ENCODE measurements at regions not wholly inside any gene's neighbourhood (a gene's known extent, or its start where the extent isn't known, plus 50 kb on each side); places are given as distances from the start of the nearest gene placed in this dataset.
A peak's percentile ranks its signal among the peaks of the same experiment; 100 is the strongest.
"Not testable (repeated sequence)": the region's sequence is repeated elsewhere in the genome, so short reads cannot be mapped to it uniquely, and the experiment has no call there.

- DNase-seq = not testable (repeated sequence)
These were observed 132.6 kb downstream of the FAM72C start for GRCh38 chr1:143839182-143839581.

DNA sequence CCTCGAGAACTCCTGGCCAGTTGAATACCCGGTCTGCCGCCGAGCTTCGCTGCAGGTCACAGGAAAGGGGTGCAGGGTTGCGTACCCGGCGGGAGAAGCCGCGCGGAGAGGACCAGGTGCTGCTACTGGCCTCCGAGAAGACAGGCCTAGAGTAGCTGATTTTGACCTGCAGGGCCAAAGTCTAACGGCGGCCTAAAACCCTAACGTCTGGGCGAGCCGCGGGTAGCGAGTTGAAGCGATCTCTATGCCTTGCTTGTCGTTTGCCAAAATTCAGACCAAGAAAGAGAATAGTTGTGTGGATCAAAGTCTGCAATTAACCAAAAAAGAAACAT is 133.2 kb downstream of the FAM72C start:
- DNase-seq = not testable (repeated sequence)

GRCh38 chr1:143837924-143838597 is 133.7 kb downstream of the FAM72C start:
- not testable (repeated sequence) for DNase-seq

DNA sequence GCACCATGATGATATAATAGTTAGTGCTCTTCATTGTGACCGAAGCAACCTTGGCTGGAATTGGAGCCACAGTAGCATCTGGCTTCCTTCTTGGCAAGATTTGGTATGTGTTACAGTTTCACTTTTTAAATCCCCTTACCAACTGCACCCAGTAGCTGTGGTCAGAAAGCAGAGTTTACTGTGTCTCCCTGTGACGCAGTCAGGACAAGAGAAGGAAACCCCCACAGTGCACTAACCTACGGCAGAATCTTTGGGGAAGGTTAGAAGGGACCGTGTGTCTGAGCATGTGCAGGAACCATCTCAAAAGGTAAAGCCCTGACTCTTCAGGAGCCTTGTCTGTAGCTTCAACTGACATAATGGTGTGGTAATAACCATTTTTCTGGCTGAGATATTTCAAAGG is 138.4 kb downstream of the FAM72C start:
- DNase-seq = not testable (repeated sequence)

GRCh38 chr1:143832379-143832716 is 139.4 kb downstream of the FAM72C start:
- DNase-seq = not testable (repeated sequence)

DNA sequence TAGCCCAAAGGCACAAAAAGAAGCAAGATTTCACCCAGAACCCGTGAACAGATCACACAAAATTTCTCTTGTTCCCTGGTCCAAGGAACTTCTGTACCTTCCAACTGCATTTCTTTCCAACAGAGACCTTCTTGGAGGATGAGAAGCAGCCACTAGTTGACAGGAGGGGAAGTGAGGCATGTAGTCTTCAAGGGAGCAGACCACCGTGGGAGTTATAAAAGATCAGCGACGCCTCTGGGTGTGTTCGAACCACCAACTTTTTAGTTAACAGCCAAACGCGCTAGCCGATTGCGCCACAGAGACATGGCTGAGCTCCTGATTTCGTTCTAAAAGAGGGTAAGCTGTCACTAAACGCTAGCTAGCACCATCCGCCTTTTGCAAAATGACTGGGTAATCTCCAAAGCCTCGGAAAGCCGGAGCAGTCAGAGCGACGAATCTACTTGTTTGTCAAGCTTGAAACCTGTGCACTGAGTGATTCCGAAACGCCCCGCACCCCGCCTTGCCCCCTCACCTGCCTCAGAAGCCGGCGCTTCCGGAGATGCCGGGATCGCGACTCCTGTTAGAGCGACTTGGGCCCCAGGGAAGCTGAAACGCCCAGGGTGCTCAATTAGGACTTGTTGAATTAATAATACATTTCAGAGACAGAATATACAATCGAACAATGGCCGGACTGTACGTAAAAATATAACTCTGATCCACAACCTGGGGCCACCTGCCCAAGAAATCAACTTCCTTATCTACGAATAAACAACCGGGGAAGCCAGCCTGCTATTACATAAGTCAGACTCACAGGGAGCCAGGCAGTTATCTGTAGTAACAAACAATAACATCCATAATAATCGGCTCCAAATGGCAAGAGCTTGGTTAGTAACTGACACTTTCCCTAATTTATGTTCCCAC is 140.1 kb downstream of the FAM72C start:
- DNase-seq = not testable (repeated sequence)

DNA sequence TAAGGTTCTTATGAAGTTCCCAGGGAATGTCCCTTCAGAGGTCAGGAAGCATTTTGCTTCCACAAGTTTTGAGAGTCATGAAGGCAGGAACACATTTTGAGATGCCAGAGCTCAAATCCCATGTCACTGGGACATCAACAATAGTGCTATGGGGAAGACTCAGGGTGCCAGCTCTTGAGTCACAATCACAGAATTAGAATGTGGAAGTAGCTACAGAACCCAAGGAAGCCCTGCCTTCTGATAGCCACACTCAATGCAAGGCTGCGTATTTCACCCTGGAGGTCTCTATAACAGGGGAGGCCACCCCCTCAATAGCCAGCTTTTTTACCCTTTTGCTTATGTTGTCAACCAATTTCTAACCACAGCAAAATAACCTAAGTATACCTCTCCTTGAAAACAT is 145.6 kb downstream of the FAM72C start:
- not testable (repeated sequence) for DNase-seq

DNA sequence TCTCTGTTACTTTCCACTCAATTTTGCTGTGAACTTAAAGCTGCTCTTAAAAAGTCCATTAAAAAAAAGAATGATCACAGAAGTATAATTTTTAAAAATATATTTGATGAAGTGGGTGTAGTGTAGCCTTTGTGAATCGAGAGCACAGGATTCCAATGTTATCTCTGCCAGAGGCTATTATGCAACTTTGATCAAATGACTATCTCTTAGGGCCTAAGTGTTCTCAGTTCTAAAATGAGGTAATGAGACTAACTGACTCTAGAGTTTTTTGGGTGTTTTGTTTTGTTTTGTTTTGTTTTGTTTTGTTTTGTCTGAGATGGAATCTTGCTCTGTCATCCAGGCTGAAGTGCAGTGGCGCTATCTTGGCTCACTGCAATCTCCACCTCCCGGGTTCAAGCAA is 147.5 kb downstream of the FAM72C start:
- not testable (repeated sequence) for DNase-seq

DNA sequence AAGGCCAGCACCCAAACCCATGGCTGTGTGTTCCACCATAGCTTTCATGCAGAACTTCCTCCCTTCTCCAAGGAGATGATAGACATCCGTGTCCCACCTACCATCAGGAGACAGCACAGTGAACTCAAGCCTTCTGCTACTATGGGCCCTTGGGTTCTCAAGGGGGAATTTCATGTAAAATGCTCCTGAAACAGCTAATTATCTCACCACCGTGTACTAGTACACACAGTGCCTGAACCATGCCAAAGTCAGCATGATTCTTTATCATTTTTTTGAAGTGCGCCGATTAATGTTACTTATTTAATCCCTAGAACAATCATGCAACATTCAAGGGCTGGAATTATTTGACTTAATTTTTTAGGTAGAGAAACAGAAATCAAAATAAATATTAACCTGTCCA is 151.7 kb downstream of the FAM72C start:
- not testable (repeated sequence) for DNase-seq

GRCh38 chr1:143816369-143816768 is 155.4 kb downstream of the FAM72C start:
- not testable (repeated sequence) for DNase-seq

DNA sequence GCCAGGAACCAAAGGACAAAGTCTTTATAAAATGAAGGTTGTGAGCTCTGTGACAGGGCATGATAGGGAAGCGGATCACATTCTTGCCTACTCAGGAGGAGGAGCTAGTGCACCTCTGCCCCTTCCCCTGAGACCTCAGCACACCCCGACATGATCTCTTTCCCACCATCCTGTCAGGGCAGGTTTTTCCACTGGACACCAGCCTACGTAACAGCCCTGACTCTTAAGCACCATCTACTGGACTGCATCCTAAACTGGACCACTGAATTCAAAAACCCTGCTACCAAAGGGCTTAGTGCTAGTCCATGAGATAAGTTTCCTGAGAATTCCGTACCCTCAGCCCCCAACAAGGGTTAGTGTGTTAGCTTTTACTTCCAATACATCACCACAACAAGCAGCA is 166.4 kb downstream of the FAM72C start:
- not testable (repeated sequence) for DNase-seq

GRCh38 chr1:143804707-143805356 is 167.0 kb downstream of the FAM72C start:
- not testable (repeated sequence) for DNase-seq

- peak; percentile 69 for DNase-seq
These were observed 167.8 kb downstream of the FAM72C start for GRCh38 chr1:143803927-143804411.

- DNase-seq = not testable (repeated sequence)
These were observed 168.7 kb downstream of the FAM72C start for GRCh38 chr1:143803095-143803494.

- not testable (repeated sequence) for DNase-seq
These were observed 172.1 kb downstream of the FAM72C start for GRCh38 chr1:143799568-143800187.

- DNase-seq = not testable (repeated sequence)
These were observed 175.4 kb downstream of the FAM72C start for GRCh38 chr1:143796369-143796768.

DNA sequence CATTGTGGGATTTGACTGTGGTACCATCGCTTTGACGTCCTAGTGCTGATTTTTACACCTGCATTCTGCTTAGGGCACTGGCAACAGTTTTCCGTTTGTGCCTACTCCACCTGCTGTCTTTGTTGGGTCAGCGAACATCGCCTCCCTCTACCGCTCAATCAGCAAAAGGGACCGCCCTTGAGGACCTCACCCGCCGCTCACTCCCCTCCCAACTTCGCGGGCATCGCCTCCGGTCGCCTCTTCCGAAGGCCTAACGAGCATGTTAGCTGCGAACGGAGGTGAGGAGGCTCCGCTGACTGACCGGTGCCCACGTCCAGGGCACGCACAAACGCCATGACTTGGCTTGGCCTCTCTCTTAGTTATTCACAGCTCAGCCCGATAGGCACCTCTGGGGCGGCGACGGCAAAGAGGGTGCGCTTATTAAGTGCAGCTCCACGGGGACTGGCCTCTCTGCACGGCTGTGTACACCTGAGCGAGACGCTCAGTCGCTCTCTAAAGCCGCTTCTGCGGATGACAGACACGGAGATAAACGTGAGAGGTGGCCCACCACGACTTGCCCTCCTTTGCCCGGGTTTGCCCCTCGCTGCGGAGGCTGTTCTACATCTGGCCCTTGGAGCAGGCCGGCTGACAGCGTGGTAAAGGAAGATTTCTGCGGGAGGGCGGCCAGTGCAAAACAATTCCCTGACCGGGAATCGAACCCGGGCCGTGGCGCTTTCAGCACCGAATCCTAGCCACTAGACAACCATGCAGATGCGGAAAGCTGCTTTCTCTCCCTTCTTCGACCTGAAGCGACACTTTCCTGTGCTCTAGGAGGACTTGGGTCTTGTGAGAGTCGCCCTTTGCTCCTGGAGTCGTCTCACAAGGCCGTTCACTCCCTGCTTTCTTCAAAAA is 179.5 kb downstream of the FAM72C start:
- not testable (repeated sequence) for DNase-seq

- not testable (repeated sequence) for DNase-seq
These were observed 185.4 kb downstream of the FAM72C start for GRCh38 chr1:143786381-143786780.

GRCh38 chr1:143785883-143786282 is 185.9 kb downstream of the FAM72C start:
- DNase-seq = not testable (repeated sequence)

DNA sequence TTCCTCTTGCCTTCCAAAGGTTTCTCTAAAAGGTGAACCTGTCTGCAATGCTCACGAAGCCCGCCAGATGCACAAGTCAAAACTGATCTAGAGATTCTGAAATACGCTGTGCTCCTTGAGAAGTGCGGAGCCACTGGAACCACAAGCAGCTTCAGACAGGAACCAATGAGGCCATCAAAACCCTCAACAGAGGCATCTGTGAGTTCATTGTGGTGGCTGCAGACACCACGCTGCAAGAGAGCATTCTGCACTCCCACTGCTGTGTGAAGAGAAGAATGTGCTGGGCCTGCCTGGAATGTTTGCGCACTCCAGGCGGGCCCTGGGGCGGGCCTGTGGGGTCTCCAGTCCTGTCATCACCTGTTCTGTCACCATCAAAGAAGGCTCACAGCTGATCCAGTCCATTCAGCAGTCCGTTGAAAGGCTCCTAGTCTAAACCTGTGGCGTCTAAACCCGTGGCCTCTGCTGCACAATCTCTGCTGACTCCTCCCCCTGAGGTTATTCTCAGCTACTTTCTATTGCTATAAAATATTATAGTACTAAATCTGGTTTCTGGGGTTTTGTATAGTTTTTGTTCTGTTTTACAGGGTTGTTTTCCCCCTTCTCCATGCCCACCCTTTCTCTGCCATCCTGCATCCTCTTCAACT is 187.4 kb downstream of the FAM72C start:
- not testable (repeated sequence) for DNase-seq

DNA sequence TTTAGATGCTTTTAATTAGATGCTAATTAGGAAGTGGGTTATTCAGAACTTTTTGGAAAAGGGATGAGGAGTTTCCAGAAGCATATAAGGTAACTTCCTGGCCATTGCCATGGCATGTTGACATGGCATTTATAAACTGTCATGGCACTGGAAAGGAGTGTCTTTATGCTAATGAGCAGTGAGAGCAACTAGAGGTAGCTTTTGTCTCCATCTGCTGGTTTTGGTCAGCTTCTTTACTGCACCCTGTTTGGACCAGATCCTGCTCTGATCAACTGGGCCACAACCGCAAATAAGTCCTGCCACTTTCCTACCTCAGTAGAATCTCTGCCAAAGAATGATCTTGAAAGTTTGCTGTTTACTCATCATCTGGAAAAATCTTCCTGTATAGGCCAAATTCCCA is 193.6 kb downstream of the FAM72C start:
- DNase-seq = not testable (repeated sequence)

Data from activated CD8-positive, alpha-beta memory T cell treated with anti-CD3 and anti-CD28 coated beads, Interleukin-2, amount 50 U/mL, for 48 hours (primary cell).